Stimulated activated CD4-positive, alpha-beta T cell treated with anti-CD3 and anti-CD28 coated beads, Interleukin-2, amount 100 ng/mL, for 4 hours (primary cell): ENCODE measurements at regions not wholly inside any gene's neighbourhood (a gene's known extent, or its start where the extent isn't known, plus 50 kb on each side); places are given as distances from the start of the nearest gene placed in this dataset.

Source experiments
- DNase-seq: peaks from one replicate; pipeline ENCODE4 v3.0.0-alpha.2; 2020; ENCODE audit warnings: low read depth

- DNase-seq = no peak
These were observed 868.2 kb upstream of the CXADR start for GRCh38 chr21:16644685-16645084.

- no peak for DNase-seq
These were observed 862.0 kb upstream of the CXADR start for GRCh38 chr21:16650714-16651366.

- DNase-seq = no peak
These were observed 860.9 kb upstream of the CXADR start for GRCh38 chr21:16651956-16652355.

- DNase-seq = no peak
These were observed 849.4 kb upstream of the CXADR start for GRCh38 chr21:16663436-16663835.

GRCh38 chr21:16667395-16667794, 845.4 kb upstream of the CXADR start:
- DNase-seq = no peak

GRCh38 chr21:16674949-16675348, 837.9 kb upstream of the CXADR start:
- DNase-seq = no peak

GRCh38 chr21:16676391-16676790, 836.5 kb upstream of the CXADR start:
- no peak for DNase-seq

- no peak for DNase-seq
These were observed 834.2 kb upstream of the CXADR start for GRCh38 chr21:16678429-16679160.

GRCh38 chr21:16695074-16695473, 817.8 kb upstream of the CXADR start:
- DNase-seq = no peak

GRCh38 chr21:16707274-16707673, 805.6 kb upstream of the CXADR start:
- DNase-seq = no peak

- DNase-seq = no peak
These were observed 804.6 kb upstream of the CXADR start for GRCh38 chr21:16708101-16708835.

- no peak for DNase-seq
These were observed 802.8 kb upstream of the CXADR start for GRCh38 chr21:16709866-16710550.

- DNase-seq = no peak
These were observed 801.1 kb upstream of the CXADR start for GRCh38 chr21:16711757-16712156.

- DNase-seq = no peak
These were observed 799.3 kb upstream of the CXADR start for GRCh38 chr21:16713331-16714117.

- DNase-seq = no peak
These were observed 772.3 kb upstream of the CXADR start for GRCh38 chr21:16740511-16740910.

- DNase-seq = no peak
These were observed 771.6 kb upstream of the CXADR start for GRCh38 chr21:16741141-16741665.

GRCh38 chr21:16742131-16742641, 770.7 kb upstream of the CXADR start:
- no peak for DNase-seq

GRCh38 chr21:16742741-16743140, 770.1 kb upstream of the CXADR start:
- DNase-seq = no peak

- DNase-seq = no peak
These were observed 769.5 kb upstream of the CXADR start for GRCh38 chr21:16743317-16743716.

GRCh38 chr21:16750926-16751325, 761.9 kb upstream of the CXADR start:
- DNase-seq = no peak
